H1 (cell line): ENCODE measurements at regions not wholly inside any gene's neighbourhood (a gene's known extent, or its start where the extent isn't known, plus 50 kb on each side); places are given as distances from the start of the nearest gene placed in this dataset.

Source experiments
- CTCF ChIA-PET: fragments of 300-600 bp; sonication (Branson Sonifier 250); formaldehyde crosslinking; loops from one replicate; lab custom pipeline; 2021; ENCODE audit not compliant: partially characterized antibody; lab: Charles Lee
- POLR2A ChIA-PET: fragments of 300-600 bp; sonication (Branson Sonifier 250); formaldehyde crosslinking; loops from one replicate; lab custom pipeline; 2021; ENCODE audit warnings: inconsistent platforms; ENCODE audit not compliant: partially characterized antibody; lab: Charles Lee
- DNase-seq, 2 experiments: peaks; one replicate each; pipeline versions ENCODE4 v3.0.0 to v3.0.0-alpha.2; 2010 to 2022; ENCODE audit warnings: low spot score in 2 of 2, low read depth in 1 of 2, mixed read lengths in 1 of 2
- FAIRE-seq: peaks from 2 replicates; lab custom pipeline; 2011; peaks lifted over from hg19 to GRCh38; lab: Jason Lieb, UNC
- H2AFZ ChIP-seq: 2 replicates; pipeline ENCODE4 v1.8.1; 2012; ENCODE audit warnings: low read length, inconsistent platforms
- H2AK5ac ChIP-seq: 2 replicates; pipeline ENCODE4 v1.6.1; 2013; ENCODE audit warnings: low read depth, low read length
- H2BK120ac ChIP-seq: replicated peaks from 2 replicates; pipeline ENCODE3; 2013; ENCODE audit warnings: low read depth, low read length, inconsistent platforms
- H2BK12ac ChIP-seq: 2 replicates; pipeline ENCODE4 v1.6.1; 2013; ENCODE audit warnings: low read depth, low read length
- H2BK15ac ChIP-seq: 2 replicates; pipeline ENCODE4 v1.6.1; 2013; ENCODE audit warnings: low read length
- H2BK20ac ChIP-seq: 2 replicates; pipeline ENCODE4 v1.6.1; 2013; ENCODE audit warnings: low read length
- H2BK5ac ChIP-seq: 2 replicates; pipeline ENCODE4 v1.6.1; 2013; ENCODE audit warnings: low read depth, low read length
- H3K14ac ChIP-seq: 2 replicates; pipeline ENCODE4 v1.6.1; 2013; ENCODE audit warnings: inconsistent platforms; ENCODE audit not compliant: insufficient read length
- H3K18ac ChIP-seq: 2 replicates; pipeline ENCODE4 v1.6.1; 2013; ENCODE audit warnings: low read length; ENCODE audit errors: extremely low read depth
- H3K23ac ChIP-seq: 2 replicates; pipeline ENCODE4 v1.6.1; 2013; ENCODE audit warnings: inconsistent platforms; ENCODE audit not compliant: insufficient read length
- H3K23me2 ChIP-seq: 2 replicates; pipeline ENCODE4 v1.6.1; 2013; ENCODE audit warnings: low read depth, low read length
- H3K27ac ChIP-seq: 2 replicates; pipeline ENCODE4 v1.6.1; 2011; ENCODE audit warnings: low read depth, low read length, inconsistent platforms
- H3K27me3 ChIP-seq, 4 experiments: replicated peaks in 1 of 4; 1 replicate in 1 of 4; 2 replicates in 3 of 4; pipeline versions ENCODE4 v1.6.1 to v1.8.1; 2011 to 2013; ENCODE audit warnings: low read length in 3 of 4, mild to moderate bottlenecking in 3 of 4, inconsistent platforms in 2 of 4, mixed read lengths in 2 of 4, moderate library complexity in 1 of 4; ENCODE audit not compliant: control insufficient read depth in 3 of 4, insufficient read depth in 3 of 4; ENCODE audit errors: extremely low read depth in 1 of 4
- H3K36me3 ChIP-seq, 4 experiments: 2 replicates each; pipeline versions ENCODE4 v1.6.1 to v1.8.1; 2011 to 2013; ENCODE audit warnings: mild to moderate bottlenecking in 4 of 4, low read length in 3 of 4, moderate library complexity in 2 of 4, control low read depth in 1 of 4, inconsistent platforms in 1 of 4; ENCODE audit not compliant: insufficient read depth in 4 of 4, control insufficient read depth in 2 of 4
- H3K4ac ChIP-seq: replicated peaks from 2 replicates; pipeline ENCODE3; 2013; ENCODE audit warnings: low read length, low read depth, mixed read lengths, inconsistent platforms; ENCODE audit not compliant: insufficient read length
- H3K4me1 ChIP-seq, 4 experiments: replicated peaks in 1 of 4; 1 replicate in 1 of 4; 2 replicates in 3 of 4; pipeline versions ENCODE4 v1.6.1 to v1.8.1; 2011 to 2013; ENCODE audit warnings: low read length in 3 of 4, inconsistent platforms in 2 of 4, mixed read lengths in 1 of 4; ENCODE audit not compliant: insufficient read depth in 4 of 4, control insufficient read depth in 3 of 4
- H3K4me2 ChIP-seq, 2 experiments: 2 replicates each; pipeline versions ENCODE4 v1.6.1 to v1.8.1; 2011 to 2013; ENCODE audit warnings: low read depth in 2 of 2, low read length in 2 of 2, control low read depth in 1 of 2, inconsistent platforms in 1 of 2, mild to moderate bottlenecking in 1 of 2; ENCODE audit not compliant: insufficient read depth in 1 of 2
- H3K4me3 ChIP-seq, 4 experiments: fragments of 200-600, 300-600 bp in 1 of 4; sonication (generic), shearing (Covaris generic), sonication (Bioruptor Twin) in 1 of 4; 2 replicates each; pipeline versions ENCODE4 v1.5.1 to v1.8.1; 2011 to 2016; ENCODE audit warnings: low read length in 4 of 4, low read depth in 3 of 4, control low read depth in 2 of 4, inconsistent platforms in 2 of 4, mild to moderate bottlenecking in 2 of 4, mixed read lengths in 1 of 4, moderate library complexity in 1 of 4; ENCODE audit not compliant: insufficient read depth in 2 of 4; ENCODE audit errors: extremely low read depth in 1 of 4
- H3K56ac ChIP-seq: replicated peaks from 2 replicates; pipeline ENCODE3; 2013; ENCODE audit warnings: low read depth, mild to moderate bottlenecking, mixed read lengths, low read length, inconsistent platforms; ENCODE audit not compliant: insufficient read length
- H3K79me1 ChIP-seq: 2 replicates; pipeline ENCODE4 v1.6.1; 2013; ENCODE audit warnings: low read depth, low read length, control low read depth
- H3K79me2 ChIP-seq, 2 experiments: 2 replicates each; pipeline versions ENCODE4 v1.6.1 to v1.8.1; 2012 to 2013; ENCODE audit warnings: low read length in 2 of 2, mild to moderate bottlenecking in 2 of 2, inconsistent platforms in 1 of 2; ENCODE audit not compliant: insufficient read depth in 2 of 2, control insufficient read depth in 1 of 2
- H3K9ac ChIP-seq, 4 experiments: replicated peaks in 1 of 4; 1 replicate in 1 of 4; 2 replicates in 3 of 4; pipeline versions ENCODE4 v1.6.1 to v1.8.1; 2011 to 2013; ENCODE audit warnings: low read depth in 3 of 4, low read length in 3 of 4, control low read depth in 2 of 4, mild to moderate bottlenecking in 2 of 4, moderate library complexity in 2 of 4, inconsistent platforms in 1 of 4; ENCODE audit errors: extremely low read depth in 1 of 4
- H3K9me3 ChIP-seq, 2 experiments: 2 replicates each; pipeline versions ENCODE4 v1.6.1 to v1.8.1; 2012 to 2013; ENCODE audit warnings: mild to moderate bottlenecking in 2 of 2, moderate library complexity in 2 of 2, control low read depth in 1 of 2, inconsistent platforms in 1 of 2, low read depth in 1 of 2, low read length in 1 of 2, mixed read lengths in 1 of 2; ENCODE audit not compliant: insufficient read depth in 2 of 2
- H4K20me1 ChIP-seq, 2 experiments: replicated peaks in 1 of 2; 2 replicates each; pipeline versions ENCODE3 to v1.8.1; 2011 to 2013; ENCODE audit warnings: inconsistent platforms in 2 of 2, low read length in 2 of 2, mild to moderate bottlenecking in 1 of 2; ENCODE audit not compliant: insufficient read depth in 2 of 2, control insufficient read depth in 1 of 2
- H4K5ac ChIP-seq: 2 replicates; pipeline ENCODE4 v1.6.1; 2013; ENCODE audit warnings: low read length, low read depth, mixed read lengths, inconsistent platforms; ENCODE audit not compliant: insufficient read length
- H4K8ac ChIP-seq: 2 replicates; pipeline ENCODE4 v1.8.0; 2013; ENCODE audit warnings: mild to moderate bottlenecking, moderate library complexity, low read length, inconsistent platforms; ENCODE audit not compliant: insufficient read depth; ENCODE audit errors: extremely low read depth
- H4K91ac ChIP-seq: replicated peaks from 2 replicates; pipeline ENCODE3; 2013; ENCODE audit warnings: low read length, mixed read lengths, inconsistent platforms; ENCODE audit not compliant: insufficient read length
- CBX5 ChIP-seq: fragments of 300-800, 300-1000 bp; sonication (generic); IDR thresholded peaks from 2 replicates; pipeline ENCODE4 v1.7.1; 2016; ENCODE audit warnings: antibody characterized with exemption, low read length, low read depth
- JUND ChIP-seq: IDR thresholded peaks from 2 replicates; pipeline ENCODE4 v1.6.1; 2011; ENCODE audit warnings: mild to moderate bottlenecking, improper control_type of control experiment, low read length
- POLR2AphosphoS5 ChIP-seq: IDR thresholded peaks from 2 replicates; pipeline ENCODE4 v1.6.1; 2011; ENCODE audit warnings: low read depth, low read length
- WGBS, 2 experiments: shearing (Covaris generic) in 1 of 2; methylation state at CpG; one replicate each; pipeline versions ENCODE4 v1.1.6 to v1.1.7; 2013 to 2015; ENCODE audit warnings: low lambda C conversion rate in 2 of 2, mixed read lengths in 2 of 2, inconsistent platforms in 1 of 2, low coverage in 1 of 2, missing lambda C conversion rate in 1 of 2; ENCODE audit not compliant: insufficient replicate concordance in 2 of 2, insufficient coverage in 1 of 2, insufficient read length in 1 of 2; ENCODE audit errors: extremely low coverage in 1 of 2, missing lambda C conversion rate in 1 of 2; 5-methylcytosine and 5-hydroxymethylcytosine counted together

DNA sequence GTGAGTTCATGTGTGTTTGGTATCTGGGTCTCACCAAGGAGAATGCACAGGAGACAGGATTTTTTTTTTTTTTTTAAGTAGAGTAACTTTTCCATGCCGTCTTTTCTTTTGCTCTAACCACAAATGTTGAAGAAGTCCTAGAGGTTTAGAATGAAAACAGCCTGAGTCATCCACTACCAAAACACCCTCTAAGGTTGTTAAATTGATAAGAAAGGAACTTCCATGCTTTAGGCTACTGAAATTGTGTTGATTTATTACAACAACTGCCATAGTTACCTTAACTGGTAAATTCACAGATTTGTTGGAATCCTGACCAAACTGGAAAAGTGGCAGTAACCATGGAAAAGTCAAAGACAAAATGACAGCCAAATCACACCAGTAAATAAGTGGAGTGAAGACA, 375.6 kb downstream of the AMY1C start:
- H3K27ac ChIP-seq = no peak overlapping the region
- H3K18ac ChIP-seq = no peak overlapping the region
- no peak overlapping the region for H3K56ac ChIP-seq
- ChIA-PET CTCF (interaction anchor here (0.9 kb wide), 1 partner anchor 138 kb away, joined by 3 read pairs; no protein-coding TSS in a partner anchor), POLR2A (no interaction called here)
- WGBS, 2 experiments = 100% methylated on average over 1 of the region's 1 CpG; no CpG with 5 or more reads in 1 of the 2 experiments
- no peaks in the 10 kb centered on the region for H3K9me3 ChIP-seq
- TF ChIP-seq POLR2AphosphoS5 (no peak), CBX5 (no peak), JUND (no peak)
- no peaks in the 10 kb centered on the region for H3K79me1 ChIP-seq
- no peak overlapping the region for H2BK120ac ChIP-seq
- H3K4me3 ChIP-seq = no peak overlapping the region
- no peaks in the 10 kb centered on the region for H3K23me2 ChIP-seq
- H2BK20ac ChIP-seq = no peak overlapping the region
- H3K9ac ChIP-seq = no peak overlapping the region
- no peak overlapping the region for H4K8ac ChIP-seq
- no peak overlapping the region for H3K14ac ChIP-seq
- no peaks in the 10 kb centered on the region for H3K36me3 ChIP-seq
- H2BK12ac ChIP-seq = no peak overlapping the region
- H3K4me2 ChIP-seq = no peak overlapping the region
- H2AK5ac ChIP-seq = no peak overlapping the region
- no peaks in the 10 kb centered on the region for H4K20me1 ChIP-seq
- no peaks in the 10 kb centered on the region for H3K27me3 ChIP-seq
- no peak overlapping the region for H4K91ac ChIP-seq
- H4K5ac ChIP-seq = no peak overlapping the region
- no peak overlapping the region for H3K4ac ChIP-seq
- FAIRE-seq = no peak
- H3K23ac ChIP-seq = no peak overlapping the region
- DNase-seq = no peak
- no peak overlapping the region for H2BK15ac ChIP-seq
- H3K79me2 ChIP-seq = no peaks in the 10 kb centered on the region
- H3K4me1 ChIP-seq = no peaks in the 10 kb centered on the region
- peak overlapping the region; percentile 49; the same call in 1 of the 2 replicates for H2AFZ ChIP-seq
- H2BK5ac ChIP-seq = no peak overlapping the region
